NCI-H128 (cell line): ENCODE measurements at regions not wholly inside any gene's neighbourhood (a gene's known extent, or its start where the extent isn't known, plus 50 kb on each side); places are given as distances from the start of the nearest gene placed in this dataset.
A peak's percentile ranks its signal among the peaks of the same experiment; 100 is the strongest.

ENCODE experiments used
- DNase-seq: peaks from one replicate; lab custom pipeline; 2025; ENCODE audit not compliant: unreplicated experiment; lab: John Stamatoyannopoulos, UW

DNA sequence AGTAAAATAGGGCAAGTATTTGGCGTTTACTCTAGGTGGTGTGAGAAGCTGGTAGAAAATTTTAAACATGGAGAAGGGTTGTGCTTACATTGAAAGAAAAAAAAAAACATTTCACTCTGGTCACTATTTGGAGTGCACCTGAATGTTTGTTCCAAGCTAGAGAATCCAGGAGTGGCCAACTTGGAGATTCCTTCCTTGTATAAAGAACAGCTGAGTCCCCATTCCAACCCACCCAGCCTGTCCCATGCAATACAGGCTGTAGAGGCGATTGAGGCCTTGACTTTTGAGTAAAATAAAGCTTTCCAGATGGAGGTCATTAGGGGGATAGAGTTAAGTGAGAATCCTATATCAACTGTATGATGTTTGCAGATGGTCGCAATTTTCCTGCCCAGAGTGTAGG is 203.8 kb upstream of the SYT4 start:
- DNase-seq: no peak

DNA sequence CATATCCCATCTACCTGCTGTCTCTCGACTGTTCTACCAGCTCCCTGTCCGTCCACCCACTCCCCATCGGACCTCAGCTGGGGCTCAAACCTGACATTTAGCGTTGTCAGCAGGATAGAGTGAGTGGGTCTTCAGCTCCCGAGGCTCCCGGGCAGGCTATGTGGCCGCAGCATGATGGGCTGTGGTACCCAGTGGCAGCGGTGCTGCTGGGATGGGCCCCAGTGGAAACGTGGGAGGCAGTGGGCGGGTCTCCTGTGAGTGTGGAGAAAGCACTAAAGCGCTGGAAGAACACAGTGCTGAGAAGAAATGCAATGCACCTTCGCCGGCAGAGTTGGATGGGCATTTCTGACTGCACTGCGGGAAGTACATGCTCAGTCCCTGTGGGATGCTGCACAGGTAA is 204.8 kb upstream of the SYT4 start:
- no peak for DNase-seq

DNA sequence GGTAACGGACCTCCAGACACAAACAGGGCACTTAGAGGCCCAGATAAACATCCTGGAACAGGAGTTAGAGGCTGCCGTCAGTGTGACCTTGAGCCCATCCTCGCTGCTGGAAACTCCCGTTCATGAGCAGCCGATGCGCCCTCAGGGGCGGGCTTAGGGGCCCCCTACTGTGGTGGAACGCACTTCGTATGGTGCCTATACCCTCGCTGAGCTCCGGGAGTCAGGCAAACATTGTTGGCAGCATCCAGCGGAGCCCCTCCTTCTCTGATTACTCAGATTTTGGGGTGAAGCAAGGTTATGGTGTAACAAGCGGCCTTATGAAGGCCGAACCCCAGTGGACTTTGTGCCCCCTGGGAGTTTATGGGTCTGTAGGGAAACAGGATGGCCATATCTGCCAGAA is 205.3 kb upstream of the SYT4 start:
- DNase-seq: no peak

DNA sequence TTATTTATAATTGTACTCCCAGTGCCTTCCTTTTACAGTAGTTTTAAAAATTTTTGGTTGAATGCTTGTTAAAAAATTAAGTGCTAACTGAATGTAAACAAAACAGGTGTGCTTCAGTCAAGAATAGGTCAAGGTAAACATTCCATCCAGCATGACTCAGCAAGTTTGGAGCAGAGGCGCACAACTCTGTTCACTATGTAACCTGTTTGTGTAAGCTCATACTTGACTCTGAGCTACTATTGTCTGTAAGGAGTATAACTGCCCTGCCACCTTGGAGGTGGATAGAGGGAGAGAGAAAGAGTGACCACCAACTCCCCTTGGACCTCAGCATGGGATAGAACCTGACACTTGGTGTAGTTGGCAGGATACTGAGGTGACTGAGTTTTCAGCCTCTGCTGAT is 207.4 kb upstream of the SYT4 start:
- no peak for DNase-seq

DNA sequence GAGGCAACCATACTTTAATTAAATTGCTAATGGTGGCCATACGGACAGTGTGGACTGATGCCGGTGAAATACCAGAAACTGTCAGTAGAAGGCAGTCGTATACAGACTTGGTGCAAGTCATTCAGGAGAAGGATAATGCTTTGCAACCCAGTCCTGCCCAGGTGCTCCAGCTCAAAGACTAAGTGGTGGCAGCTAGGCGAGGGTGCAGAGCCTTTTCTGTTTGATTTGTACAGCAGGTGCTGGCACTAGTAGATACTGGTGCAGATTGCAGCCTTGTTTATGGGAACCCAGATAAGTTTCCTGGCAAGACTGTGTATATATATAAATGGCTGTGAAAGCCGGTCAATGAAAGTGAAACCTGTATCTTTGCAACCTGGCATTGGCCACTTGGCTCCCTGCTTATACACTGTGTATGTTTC is 208.3 kb upstream of the SYT4 start:
- DNase-seq: no peak

DNA sequence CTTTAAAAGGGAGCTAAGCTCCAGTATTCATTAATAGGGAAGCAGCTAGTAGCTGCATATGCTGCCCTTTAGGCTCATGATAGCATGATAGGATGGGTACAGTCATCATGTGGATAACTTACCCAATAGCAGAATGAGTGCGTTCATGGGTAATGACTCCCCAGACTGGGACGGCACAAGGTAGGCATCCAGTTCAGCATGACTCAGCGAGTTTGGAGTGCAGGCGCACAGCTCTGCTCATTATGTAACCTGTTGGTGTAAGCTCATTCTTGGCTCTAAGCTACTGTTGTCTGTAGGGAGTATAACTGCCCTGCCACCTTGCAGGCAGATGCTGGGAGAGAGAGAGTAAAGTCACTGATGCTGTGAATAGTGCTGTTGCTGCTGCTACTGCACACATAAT is 209.2 kb upstream of the SYT4 start:
- no peak for DNase-seq

DNA sequence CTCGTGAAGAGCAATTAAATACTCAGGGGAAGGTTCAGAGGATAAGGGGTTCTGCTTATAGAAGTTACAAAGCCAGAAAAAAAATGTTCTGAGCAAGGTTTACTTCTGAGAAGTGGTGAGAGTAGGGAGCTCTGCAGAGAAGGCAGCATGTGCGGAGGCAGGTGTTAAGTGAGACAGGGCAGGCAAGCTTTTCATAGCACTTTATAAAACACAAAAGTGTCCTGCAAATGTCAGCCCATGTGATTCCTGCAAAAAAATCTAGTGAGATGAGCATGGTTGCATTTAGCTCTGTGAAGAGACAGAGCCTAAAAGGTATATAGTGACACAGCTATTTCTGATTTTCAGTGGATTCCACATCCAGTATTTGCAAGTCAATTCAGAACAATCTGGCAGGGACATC is 223.8 kb upstream of the SYT4 start:
- DNase-seq: no peak

DNA sequence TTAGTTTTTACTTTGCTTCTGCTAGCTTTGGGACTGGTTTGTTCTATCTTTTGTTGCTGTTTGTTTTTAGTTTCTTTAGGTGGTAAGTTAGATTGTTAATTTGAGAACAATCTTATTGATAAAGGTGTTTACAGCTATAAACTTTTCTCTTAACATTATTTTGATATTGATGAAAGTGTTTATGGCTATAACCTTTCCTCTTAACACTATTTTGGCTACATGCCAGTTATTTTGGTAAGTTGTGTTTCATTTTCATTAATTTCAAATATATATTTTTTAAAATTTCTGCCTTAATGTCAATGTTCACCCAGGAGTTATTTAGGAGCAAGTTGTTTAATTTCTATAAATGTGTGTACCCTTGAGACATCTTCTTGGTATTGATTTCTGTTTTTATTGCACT is 229.6 kb upstream of the SYT4 start:
- no peak for DNase-seq

DNA sequence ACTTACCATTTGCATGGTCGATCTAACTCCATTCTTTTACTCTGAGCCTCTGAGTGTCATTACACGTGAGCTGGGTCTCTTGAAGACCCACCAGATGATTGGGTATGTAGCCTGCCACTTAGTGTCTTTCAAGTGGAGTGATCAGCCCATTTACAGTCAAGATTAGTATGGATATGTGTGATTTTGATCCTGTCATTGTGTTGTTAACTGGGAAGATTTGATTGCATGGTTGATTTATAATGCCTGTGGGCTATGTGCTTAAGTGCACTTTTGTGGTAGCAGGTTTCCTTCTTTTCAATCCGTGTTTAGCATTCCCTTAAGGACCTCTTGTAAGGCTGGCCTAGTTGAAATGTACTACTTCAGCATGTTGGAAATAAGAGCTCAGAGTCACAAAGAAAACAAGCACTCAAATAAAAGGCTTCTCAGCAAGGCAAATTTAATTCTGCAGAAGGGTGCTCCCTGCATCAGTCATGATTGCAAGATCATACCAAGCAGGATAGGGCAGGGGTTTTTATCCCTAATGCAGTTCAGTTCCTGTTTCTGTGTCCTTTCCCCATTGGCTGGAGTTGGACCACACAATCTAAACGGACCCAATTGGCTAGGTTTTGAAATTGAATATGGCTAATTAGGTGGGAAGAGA is 230.7 kb upstream of the SYT4 start:
- no peak for DNase-seq

DNA sequence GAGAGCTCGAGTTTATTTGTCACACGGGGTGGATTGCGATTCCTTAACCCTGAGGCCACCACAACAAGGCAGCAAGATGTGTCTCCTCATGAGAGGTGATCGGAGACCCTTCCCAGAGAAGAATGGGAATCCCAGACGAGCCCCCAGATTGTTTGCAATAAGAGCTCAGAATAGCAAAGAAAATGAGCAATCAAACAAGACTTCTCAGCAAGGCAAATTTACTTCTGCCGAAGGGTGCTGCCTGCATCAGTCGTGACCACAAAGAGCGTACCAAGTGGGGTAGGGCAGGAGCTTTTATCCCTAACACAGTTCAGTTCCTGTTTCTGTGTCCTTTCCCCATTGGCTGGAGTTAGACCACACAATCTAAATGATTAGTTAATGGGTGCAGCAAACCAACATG is 237.5 kb upstream of the SYT4 start:
- no peak for DNase-seq

DNA sequence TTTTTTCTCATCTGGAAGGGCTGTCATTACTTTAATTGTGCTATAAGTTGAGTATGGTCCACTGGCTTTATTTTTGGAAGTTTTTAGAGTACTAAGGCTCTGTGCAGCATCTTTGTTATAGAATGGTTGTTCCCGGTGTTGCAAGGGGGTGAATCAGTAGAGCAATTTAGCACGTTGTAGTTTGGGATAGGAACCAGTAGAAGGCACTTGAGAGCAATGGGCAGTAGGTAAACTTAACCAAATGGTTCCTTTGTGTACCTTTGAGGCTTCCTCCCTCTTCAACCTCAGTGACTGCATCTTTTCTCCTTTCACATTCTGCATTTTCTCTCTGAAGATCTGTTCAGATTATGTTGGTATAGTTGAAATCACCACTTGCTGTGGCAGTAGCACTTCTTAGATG is 238.2 kb upstream of the SYT4 start:
- DNase-seq: no peak

DNA sequence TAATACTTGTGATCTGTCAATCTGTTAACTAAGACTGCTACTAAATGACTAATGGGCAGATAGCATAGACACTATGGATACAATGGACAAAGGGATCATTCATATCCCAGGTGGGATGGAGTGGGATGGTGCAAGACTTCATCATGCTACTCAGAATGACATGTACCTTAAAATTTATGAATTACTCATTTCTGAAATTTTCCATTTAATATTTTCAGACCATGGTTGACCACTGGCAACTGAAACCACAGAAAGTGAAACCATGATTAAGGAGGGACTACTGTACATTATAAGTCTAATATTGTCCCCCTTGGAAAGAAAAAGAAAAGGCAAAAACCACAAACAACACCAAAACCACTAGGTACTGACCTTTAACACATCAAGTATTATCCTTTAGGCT is 247.0 kb upstream of the SYT4 start:
- DNase-seq: no peak

DNA sequence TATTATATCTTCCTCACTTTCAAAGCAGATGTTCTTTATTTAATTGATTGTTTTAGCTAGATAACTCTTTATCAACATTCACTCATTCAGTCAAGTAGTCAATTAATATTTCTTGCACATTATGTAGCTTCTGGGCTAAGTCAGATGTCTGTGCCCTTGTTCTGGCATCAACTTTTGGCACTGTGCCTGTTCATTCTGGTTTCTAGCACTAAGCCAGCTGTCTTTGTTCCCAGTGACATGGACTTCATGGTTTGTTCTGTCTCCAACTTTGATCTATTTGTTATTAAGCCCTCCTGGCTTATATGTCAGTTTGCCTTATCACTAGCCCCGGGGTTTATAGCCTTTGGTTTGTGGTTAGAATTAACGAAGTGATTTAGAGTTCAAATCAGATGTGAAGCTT is 247.9 kb upstream of the SYT4 start:
- DNase-seq: no peak

DNA sequence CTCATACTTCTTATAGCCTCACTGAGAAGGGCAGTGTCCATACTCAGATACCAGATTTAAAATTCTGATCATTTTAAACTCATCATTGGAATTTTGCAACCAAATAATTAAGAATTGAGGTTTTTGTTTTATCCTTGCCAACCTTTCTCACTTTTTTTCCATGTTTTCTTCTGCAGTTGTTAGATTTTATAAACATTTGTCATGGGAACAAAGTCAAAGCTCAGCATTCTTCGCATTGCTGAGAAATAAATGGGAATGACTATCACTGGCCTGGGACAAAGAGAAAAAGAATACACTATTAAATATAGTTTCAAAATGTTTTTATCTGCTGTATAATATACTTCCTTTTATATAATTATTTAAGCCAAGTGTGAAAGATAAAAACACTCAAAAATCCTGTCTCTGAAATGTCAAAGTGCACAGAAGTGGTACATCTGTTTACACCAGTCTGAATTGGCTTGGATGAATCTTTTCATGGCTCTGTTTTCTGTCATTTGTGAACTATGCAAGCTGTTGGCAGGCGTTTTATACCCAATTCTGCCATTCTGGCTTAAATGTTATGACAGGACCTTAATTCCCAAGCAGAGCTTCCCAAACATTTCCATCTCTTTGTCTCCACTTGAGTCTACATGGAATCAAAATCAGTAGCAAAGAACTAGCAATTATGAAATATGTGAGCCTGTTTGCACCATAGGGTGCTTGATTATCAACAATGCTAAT is 249.3 kb upstream of the SYT4 start:
- no peak for DNase-seq

DNA sequence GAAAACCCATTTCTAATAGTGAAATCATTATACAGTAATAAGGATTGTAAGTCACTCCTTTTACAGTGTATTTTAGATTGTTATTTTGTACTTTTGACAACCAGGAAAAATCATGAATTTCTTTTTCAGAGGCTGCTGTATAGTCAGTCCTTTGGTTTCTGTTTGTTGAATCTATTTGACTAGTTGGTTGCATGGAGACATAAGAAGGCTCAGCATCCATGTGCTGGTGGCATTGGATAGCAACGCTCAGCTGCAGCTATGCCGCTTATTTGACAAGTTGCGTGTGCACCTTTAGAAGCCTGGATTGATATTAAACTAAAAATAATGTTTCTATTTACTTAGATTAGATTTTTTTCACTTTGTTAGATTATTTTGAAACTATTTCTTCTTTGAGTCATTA is 254.1 kb upstream of the SYT4 start:
- no peak for DNase-seq

DNA sequence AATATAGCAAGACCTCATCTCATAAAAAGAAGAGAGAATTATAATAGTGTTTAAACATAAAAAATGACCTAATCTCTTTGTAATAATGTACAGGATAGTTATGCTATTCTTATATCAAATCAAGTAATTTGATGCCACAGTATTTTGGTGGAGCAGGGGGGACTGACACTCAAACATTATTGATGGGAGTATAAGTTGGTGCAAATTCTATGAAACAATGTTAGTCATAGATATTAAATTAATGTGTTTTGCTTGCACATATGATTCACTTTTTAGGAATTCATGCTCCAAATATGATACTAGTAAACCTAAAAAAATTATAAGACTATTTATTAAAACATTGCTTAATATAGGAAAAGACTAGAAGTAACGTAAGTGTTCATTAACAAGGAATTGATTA is 256.1 kb upstream of the SYT4 start:
- no peak for DNase-seq

DNA sequence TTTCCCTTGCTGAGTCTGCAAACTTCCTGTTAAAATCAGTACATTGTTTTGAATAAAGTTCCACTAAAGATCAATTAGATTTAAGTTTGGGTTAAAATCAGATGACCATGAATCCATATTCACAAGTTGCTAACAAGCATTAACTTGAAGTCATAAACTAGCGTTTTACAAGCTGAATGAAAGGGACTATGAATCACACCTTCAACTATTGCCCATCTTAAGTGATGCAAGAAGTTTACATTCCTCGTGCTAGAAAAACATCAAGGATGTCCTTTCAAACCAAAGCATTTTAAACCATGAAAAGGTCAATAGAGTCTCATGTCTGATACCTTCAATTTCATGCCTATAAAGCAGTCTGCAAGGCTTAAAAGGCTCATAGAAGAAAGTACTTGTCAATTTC is 257.2 kb upstream of the SYT4 start:
- DNase-seq: no peak

DNA sequence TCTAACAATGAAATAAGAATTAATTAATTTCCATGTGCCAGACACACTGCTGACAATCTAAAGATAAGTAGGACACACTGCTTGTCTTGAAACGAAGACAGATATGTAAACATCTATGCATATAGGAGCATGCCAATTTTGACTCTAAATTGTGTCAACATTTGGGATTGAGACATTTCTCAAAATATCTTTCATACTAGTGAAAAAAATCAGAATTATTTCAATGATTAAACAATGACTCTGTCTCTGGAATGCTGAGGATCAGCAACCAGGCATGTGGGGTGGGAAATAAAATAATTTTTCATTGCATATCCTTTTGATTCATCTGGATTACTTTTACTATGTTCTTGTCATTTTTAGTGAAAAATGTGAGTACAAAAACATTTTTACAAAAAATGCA is 262.6 kb upstream of the SYT4 start:
- DNase-seq: no peak

DNA sequence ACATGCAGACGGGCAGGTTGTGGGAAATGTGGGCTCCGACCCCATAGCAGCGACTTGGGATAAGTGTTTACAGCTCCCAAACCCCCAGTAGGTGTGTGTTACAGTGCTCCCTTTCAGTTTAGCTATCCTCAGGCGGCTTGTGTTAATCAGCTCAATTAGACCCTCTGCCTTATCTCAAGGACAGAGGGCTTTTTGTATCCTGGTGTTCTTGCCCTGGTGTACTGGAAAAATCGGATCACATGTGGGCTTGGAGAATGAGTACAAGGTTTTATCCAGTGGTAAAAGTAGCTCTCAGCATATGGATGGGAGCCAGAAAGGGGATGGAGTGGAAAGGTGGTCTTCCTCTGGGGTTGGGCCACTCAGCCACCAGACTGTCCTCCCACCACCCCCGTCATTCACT is 264.7 kb upstream of the SYT4 start:
- DNase-seq: no peak

DNA sequence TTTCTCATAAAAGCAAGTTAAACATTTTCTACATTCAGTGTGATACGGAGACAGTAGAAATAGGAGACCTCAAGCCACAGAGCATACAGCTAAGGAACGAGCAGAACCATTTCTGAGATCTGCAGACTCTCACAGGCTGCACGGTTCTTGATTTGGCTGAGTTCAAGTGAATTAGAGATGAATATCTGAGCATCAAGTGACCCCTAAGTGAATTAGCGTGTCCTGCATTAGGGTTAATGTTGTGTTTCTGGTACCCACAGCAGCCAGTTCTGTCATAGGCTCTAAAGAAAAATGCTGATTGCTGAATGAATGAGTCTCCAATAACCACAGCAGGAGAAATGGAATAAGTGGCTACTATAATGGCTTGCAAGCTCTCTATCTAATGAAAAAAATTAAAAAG is 265.9 kb upstream of the SYT4 start:
- DNase-seq: no peak

DNA sequence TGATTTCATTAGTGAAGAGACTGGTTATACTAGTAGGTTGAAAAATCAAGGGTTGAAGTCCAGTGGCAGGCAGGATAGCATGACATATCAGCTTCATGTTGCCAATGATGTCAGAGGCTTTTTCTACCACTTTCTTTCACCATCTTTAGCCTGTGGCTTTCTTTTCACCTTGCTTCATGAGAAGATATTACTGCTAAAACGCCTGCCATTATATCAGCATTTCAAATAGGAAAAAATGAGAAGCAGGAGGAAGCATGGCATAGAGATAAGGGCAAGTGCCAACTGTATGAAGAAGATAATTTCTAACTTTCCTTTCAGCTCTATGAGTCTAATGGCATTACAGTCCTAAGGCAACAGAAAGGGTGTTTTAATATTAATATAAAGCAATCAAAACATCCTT is 270.2 kb upstream of the SYT4 start:
- no peak for DNase-seq

DNA sequence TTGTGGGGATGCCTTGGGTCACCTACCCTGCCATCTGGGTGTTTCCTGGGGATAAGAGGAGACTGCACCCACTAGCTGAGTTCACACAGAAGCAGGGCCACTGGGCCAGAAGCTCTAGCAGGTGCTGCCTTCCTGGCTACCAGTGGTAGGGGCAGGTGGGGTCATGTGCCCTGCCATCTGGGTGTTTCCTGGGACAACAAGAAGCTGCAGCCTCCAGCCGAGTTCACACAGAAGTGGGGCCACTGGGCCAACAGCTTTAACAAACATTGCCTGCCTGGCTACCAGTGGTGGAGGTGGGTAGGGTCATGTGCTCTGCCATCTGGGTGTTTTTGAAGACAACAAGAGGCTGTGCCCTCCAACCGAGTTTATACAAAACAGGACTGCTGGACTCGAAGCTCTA is 282.2 kb upstream of the SYT4 start:
- DNase-seq: no peak

DNA sequence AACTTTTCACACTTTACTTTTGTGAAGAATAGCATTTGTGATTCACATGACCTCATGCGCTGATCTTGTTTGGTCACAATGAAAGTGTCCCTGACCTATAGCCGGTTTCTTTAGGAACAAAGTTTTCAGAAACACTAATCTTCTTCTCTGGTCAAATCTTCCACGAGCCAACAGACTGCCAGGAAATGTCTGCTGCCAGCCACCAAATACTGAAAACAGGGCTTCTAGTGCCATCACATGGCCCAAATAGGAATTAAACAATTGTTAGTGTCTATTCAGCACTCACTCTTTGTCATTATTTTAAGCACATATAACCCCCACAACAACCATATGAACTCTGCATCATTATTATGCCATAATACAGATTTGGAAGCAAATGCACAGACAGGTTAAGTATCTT is 286.5 kb upstream of the SYT4 start:
- peak; percentile 46 for DNase-seq
